DMS 273 (cell line): ENCODE measurements at regions not wholly inside any gene's neighbourhood (a gene's known extent, or its start where the extent isn't known, plus 50 kb on each side); places are given as distances from the start of the nearest gene placed in this dataset.

Experiments used
- DNase-seq: peaks from one replicate; lab custom pipeline; 2025; ENCODE audit not compliant: unreplicated experiment; lab: John Stamatoyannopoulos, UW

- DNase-seq: no peak
Observed at GRCh38 chr7:121623130-121623872, 227.2 kb upstream of the FAM3C start.

GRCh38 chr7:121621937-121622336 is 225.8 kb upstream of the FAM3C start:
- DNase-seq: no peak

- DNase-seq: no peak
Observed at GRCh38 chr7:121620953-121621606, 225.0 kb upstream of the FAM3C start.

- no peak for DNase-seq
Observed at GRCh38 chr7:121620206-121620605, 224.1 kb upstream of the FAM3C start.

GRCh38 chr7:121618182-121618581 is 222.1 kb upstream of the FAM3C start:
- DNase-seq: no peak

GRCh38 chr7:121610243-121610642 is 214.1 kb upstream of the FAM3C start:
- peak; percentile 84 for DNase-seq

GRCh38 chr7:121609208-121609607 is 213.1 kb upstream of the FAM3C start:
- peak; percentile 41 for DNase-seq

- DNase-seq: peak; percentile 98
Observed at GRCh38 chr7:121608785-121609184, 212.7 kb upstream of the FAM3C start.

GRCh38 chr7:121608183-121608582 is 212.1 kb upstream of the FAM3C start:
- DNase-seq: peak; percentile 45

- DNase-seq: peak; percentile 87
Observed at GRCh38 chr7:121605317-121605680, 209.2 kb upstream of the FAM3C start.

GRCh38 chr7:121604627-121605316 is 208.7 kb upstream of the FAM3C start:
- DNase-seq: peak; percentile 43

GRCh38 chr7:121603886-121604285 is 207.8 kb upstream of the FAM3C start:
- peak; percentile 17 for DNase-seq

- no peak for DNase-seq
Observed at GRCh38 chr7:121599887-121600286, 203.8 kb upstream of the FAM3C start.

- peak; percentile 90 for DNase-seq
Observed at GRCh38 chr7:121595758-121596696, 199.9 kb upstream of the FAM3C start.

GRCh38 chr7:121591926-121592325 is 195.8 kb upstream of the FAM3C start:
- no peak for DNase-seq

GRCh38 chr7:121587435-121587834 is 191.3 kb upstream of the FAM3C start:
- no peak for DNase-seq

GRCh38 chr7:121582258-121582657 is 186.2 kb upstream of the FAM3C start:
- DNase-seq: no peak

- DNase-seq: no peak
Observed at GRCh38 chr7:121579639-121580038, 183.5 kb upstream of the FAM3C start.

GRCh38 chr7:121578669-121579068 is 182.6 kb upstream of the FAM3C start:
- no peak for DNase-seq

GRCh38 chr7:121576148-121576917 is 180.2 kb upstream of the FAM3C start:
- DNase-seq: no peak
